Activated B cell treated with CpG ODN at 0.5 μM for 24 hours (primary cell): ENCODE measurements at regions not wholly inside any gene's neighbourhood (a gene's known extent, or its start where the extent isn't known, plus 50 kb on each side); places are given as distances from the start of the nearest gene placed in this dataset.

Experiments
- ATAC-seq: fragments of 200-7000 bp; cut with Tn5 transposase; one replicate; pipeline ENCODE4 v1.10.0; 2021; ENCODE audit warnings: low read depth, mild to moderate bottlenecking, moderate library complexity
- CTCF ChIA-PET: fragments of 350-600 bp; sonication (Branson Sonifier 250); formaldehyde crosslinking; loops from one replicate; lab custom pipeline; 2021; ENCODE audit warnings: antibody characterized with exemption; lab: Charles Lee
- POLR2A ChIA-PET: fragments of 350-600 bp; sonication (Branson Sonifier 250); formaldehyde crosslinking; loops from one replicate; lab custom pipeline; 2021; ENCODE audit warnings: antibody characterized with exemption; lab: Charles Lee
- DNase-seq: peaks from one replicate; pipeline ENCODE4 v3.0.0; 2022
- H3K27ac Mint-ChIP-seq: one replicate; pipeline ENCODE4 v1.8.0; 2020; ENCODE audit warnings: mixed read lengths
- H3K27me3 Mint-ChIP-seq: one replicate; pipeline ENCODE4 v1.8.0; 2021; ENCODE audit warnings: mixed read lengths
- H3K36me3 Mint-ChIP-seq: one replicate; pipeline ENCODE4 v1.8.0; 2021; ENCODE audit warnings: low read depth, mixed read lengths
- H3K4me1 Mint-ChIP-seq: one replicate; pipeline ENCODE4 v1.8.0; 2021; ENCODE audit warnings: mixed read lengths
- H3K4me3 Mint-ChIP-seq: one replicate; pipeline ENCODE4 v1.8.0; 2020; ENCODE audit warnings: mild to moderate bottlenecking, mixed read lengths
- H3K9me3 Mint-ChIP-seq: one replicate; pipeline ENCODE4 v1.8.0; 2020; ENCODE audit warnings: mixed read lengths
- CTCF ChIP-seq: fragments of 200-600 bp; IDR thresholded peaks from one replicate; pipeline ENCODE4 v1.8.0; 2022; ENCODE audit warnings: antibody characterized with exemption, mild to moderate bottlenecking
- intact Hi-C: fragments of 100-400 bp; cut with micrococcal nuclease; formaldehyde crosslinking; loops from one replicate; pipeline ENCODE4 v1.15.1; 2024

- Mint-ChIP-seq H3K4me1 (peaks cover 2% of the 10 kb centered on the region), H3K9me3 (peaks cover 3% of the 10 kb centered on the region), H3K27ac (no peak overlapping the region), H3K27me3 (no peaks in the 10 kb centered on the region), H3K4me3 (no peak overlapping the region), H3K36me3 (peaks cover 5% of the 10 kb centered on the region)
- intact Hi-C loops, result no loop called here
- no peak for TF ChIP-seq CTCF
- no peak for ATAC-seq
- DNase-seq, result no peak
- ChIA-PET CTCF (no interaction called here), POLR2A (interaction anchor here (1.0 kb wide), 1 partner anchor 14 kb away, joined by 3 read pairs; no protein-coding TSS in a partner anchor)
These were observed 59.8 kb upstream of the LGALSL start for GRCh38 chr2:64394153-64394552.

GRCh38 chr2:64396001-64396400 lies 58.0 kb upstream of the LGALSL start:
- peaks cover 3% of the 10 kb centered on the region for H3K27me3 Mint-ChIP-seq
- no peak overlapping the region for H3K27ac Mint-ChIP-seq
- ChIA-PET CTCF (no interaction called here), POLR2A (no interaction called here)
- peaks cover 3% of the 10 kb centered on the region for H3K36me3 Mint-ChIP-seq
- peaks cover under 1% of the 10 kb centered on the region for H3K9me3 Mint-ChIP-seq
- intact Hi-C loops, result no loop called here
- ATAC-seq (no peak), DNase-seq (no peak)
- TF ChIP-seq CTCF, result no peak
- no peak overlapping the region for H3K4me3 Mint-ChIP-seq
- H3K4me1 Mint-ChIP-seq, result peaks cover 2% of the 10 kb centered on the region

- H3K4me3 Mint-ChIP-seq, result no peak overlapping the region
- ChIA-PET POLR2A (no interaction called here), CTCF (no interaction called here)
- ATAC-seq (no peak), DNase-seq (no peak)
- intact Hi-C loops, result no loop called here
- peaks cover 3% of the 10 kb centered on the region for H3K27me3 Mint-ChIP-seq
- no peaks in the 10 kb centered on the region for H3K9me3 Mint-ChIP-seq
- peaks cover under 1% of the 10 kb centered on the region for H3K36me3 Mint-ChIP-seq
- no peak for TF ChIP-seq CTCF
- H3K27ac Mint-ChIP-seq, result no peak overlapping the region
- peaks cover 2% of the 10 kb centered on the region for H3K4me1 Mint-ChIP-seq
These were observed 57.4 kb upstream of the LGALSL start for GRCh38 chr2:64396551-64396950.

- POLR2A ChIA-PET, result no interaction called here
- no peak for TF ChIP-seq CTCF
- Mint-ChIP-seq H3K27ac (no peak overlapping the region), H3K4me1 (peaks cover 5% of the 10 kb centered on the region), H3K27me3 (peaks cover 3% of the 10 kb centered on the region), H3K36me3 (no peaks in the 10 kb centered on the region), H3K4me3 (no peak overlapping the region), H3K9me3 (no peaks in the 10 kb centered on the region)
- no peak for DNase-seq
- ATAC-seq, result no peak
- intact Hi-C loops, result no loop called here
- CTCF ChIA-PET, result no interaction called here
These were observed 55.3 kb upstream of the LGALSL start for GRCh38 chr2:64398516-64399129.

- no peaks in the 10 kb centered on the region for H3K36me3 Mint-ChIP-seq
- peaks cover 13% of the 10 kb centered on the region for H3K4me1 Mint-ChIP-seq
- no peak overlapping the region for H3K4me3 Mint-ChIP-seq
- POLR2A ChIA-PET, result interaction anchor here (0.5 kb wide), 1 partner anchor 720 kb away, joined by 5 read pairs; no protein-coding TSS in a partner anchor
- CTCF ChIA-PET, result no interaction called here
- ATAC-seq (no peak), DNase-seq (no peak)
- peaks cover 3% of the 10 kb centered on the region for H3K27me3 Mint-ChIP-seq
- no peak for TF ChIP-seq CTCF
- H3K27ac Mint-ChIP-seq, result no peak overlapping the region
- H3K9me3 Mint-ChIP-seq, result no peaks in the 10 kb centered on the region
- intact Hi-C loops, result no loop called here
These were observed 54.4 kb upstream of the LGALSL start for GRCh38 chr2:64399521-64399920.
